AG08396 (cell line): ENCODE measurements at regions not wholly inside any gene's neighbourhood (a gene's known extent, or its start where the extent isn't known, plus 50 kb on each side); places are given as distances from the start of the nearest gene placed in this dataset.
"Not testable (repeated sequence)": the region's sequence is repeated elsewhere in the genome, so short reads cannot be mapped to it uniquely, and the experiment has no call there.

Experiments used
- DNase-seq: peaks from one replicate; pipeline ENCODE4 v3.0.0; 2012; ENCODE audit warnings: low spot score, mixed read lengths

DNA sequence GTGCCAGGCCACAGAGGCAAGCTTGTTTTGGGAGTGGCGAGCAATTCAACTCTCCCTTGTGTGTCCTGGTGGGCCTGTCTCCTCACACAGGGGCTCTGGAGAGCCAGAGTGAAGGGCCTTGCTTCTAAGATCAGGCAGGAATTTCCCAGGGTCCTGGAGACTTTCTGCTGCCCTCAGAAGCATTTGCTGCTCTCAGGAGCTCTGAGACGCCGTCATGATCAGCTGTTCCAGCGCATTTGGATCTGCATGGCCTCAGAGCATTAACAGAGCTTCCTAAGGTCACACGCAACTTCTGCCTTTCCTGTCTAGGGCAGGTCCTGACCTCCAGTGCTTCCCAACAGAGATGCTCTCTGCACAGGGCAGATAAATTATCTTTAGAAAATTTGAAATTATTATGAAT, 52.2 kb upstream of the C10orf90 start:
- no peak for DNase-seq

DNA sequence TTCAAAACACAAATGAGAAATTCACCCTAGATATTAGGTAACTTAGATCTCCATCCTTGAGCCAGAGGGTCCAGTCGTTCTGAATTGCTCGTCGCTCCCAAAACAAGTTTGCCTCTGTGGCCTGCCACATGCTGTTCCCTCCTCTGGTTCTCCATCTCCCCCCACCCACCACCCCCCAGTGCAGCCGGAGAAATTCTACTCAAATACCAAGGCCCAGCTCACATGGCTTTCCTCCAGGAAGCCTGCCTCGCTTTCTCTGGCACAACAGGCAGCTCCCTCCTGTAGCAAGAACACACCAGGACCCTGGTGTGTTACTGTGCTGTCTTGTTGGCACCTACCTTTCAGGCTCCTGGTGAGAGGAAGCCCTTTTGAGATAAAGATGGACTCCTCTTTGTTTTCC, 52.7 kb upstream of the C10orf90 start:
- no peak for DNase-seq

DNA sequence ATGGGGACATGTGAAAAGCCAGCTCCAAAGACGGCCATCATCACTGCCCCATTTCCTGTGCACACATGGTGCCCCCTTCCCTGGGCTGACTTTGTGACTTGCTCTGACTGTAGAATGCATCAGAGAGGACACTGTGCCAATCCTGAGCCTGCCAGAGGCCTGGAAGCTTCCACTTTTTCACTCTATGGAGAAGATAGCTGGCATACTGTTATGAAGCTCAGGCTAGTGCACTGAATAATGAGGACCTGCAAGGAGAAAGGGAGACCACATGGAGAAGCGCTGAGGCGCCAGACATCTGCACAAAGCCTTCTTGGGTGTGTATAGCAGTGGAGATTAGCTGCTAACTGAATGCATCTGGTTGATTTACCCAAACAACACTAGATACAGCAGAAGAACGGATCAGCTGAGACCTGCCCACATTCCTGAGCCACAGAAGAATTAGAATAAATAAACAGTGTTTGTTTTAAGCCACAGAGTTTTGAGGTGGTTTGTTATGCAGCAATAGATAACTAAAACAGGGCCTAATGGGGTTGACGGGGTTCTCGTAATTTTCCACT, 58.9 kb upstream of the C10orf90 start:
- DNase-seq, result no peak

DNA sequence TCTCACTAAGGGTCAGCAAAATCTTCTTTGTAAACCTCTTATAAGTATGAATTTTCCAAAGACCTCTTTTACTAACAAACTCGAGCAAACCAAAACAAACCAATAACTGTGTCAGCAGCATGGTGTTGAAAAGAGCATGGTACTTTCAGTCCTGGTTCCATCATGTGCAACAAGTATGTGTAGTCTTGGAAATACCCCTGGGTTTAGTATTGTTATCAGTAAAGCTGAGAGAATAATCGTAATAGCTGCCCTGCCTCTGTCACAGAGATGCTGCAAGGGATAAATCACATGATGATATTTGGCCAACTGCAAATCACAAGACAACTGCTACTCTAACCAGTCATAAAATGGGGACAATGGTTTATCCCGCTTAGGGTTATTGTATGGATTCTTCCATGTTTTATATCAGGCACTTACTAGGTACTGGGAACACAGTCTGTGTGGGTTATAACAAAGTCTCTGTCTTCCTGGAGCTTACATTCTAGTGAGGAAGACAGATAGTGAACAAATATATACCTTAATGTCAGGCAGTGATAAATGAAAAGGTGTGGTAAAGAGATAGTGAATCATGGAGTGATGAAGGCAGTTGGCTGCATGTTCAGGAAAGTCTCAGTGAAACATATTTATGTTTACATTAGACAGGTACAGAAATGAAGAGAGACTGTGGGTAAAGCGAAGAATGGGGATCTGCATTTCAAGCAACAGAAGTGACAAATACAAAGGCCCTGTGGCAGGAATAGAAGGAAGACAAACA, 60.5 kb upstream of the C10orf90 start:
- no peak for DNase-seq

DNA sequence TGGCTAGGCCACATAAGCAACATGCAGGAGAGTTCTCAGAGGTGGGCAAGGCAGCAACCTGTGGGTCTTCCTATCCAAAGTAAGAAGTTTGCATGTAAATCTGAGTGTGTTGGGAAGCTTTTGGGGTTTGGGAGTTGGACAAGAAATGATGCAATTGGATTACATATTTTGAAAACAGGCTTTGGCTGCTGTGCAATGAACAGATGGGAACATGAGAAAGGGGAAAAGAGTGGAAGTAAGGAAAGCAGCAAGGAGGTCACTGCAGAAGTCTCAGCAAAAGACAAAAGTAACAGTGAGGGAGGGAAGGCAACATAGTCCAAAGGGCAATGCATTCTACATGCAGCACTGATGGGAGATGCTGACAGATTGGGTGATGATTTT, 61.1 kb upstream of the C10orf90 start:
- DNase-seq, result no peak

DNA sequence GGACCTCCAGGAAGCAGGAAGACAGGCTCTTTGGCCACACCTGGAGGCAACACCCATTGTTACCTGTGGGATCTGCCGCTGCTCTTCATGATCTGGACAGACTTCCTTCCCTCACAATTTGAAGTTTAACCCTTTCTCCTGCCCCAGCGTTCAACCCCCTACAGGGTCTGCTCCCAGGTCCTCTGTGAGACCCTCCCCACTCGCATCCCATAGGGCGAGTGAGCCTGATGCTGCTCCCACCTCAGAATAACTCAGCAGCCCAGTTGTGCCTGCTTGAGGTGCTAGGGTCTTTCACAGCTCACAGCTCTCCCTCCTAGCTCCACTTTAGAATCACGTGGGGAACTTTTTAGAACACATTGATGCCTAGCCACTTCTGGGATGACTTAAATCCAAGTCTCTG, 61.8 kb upstream of the C10orf90 start:
- no peak for DNase-seq

DNA sequence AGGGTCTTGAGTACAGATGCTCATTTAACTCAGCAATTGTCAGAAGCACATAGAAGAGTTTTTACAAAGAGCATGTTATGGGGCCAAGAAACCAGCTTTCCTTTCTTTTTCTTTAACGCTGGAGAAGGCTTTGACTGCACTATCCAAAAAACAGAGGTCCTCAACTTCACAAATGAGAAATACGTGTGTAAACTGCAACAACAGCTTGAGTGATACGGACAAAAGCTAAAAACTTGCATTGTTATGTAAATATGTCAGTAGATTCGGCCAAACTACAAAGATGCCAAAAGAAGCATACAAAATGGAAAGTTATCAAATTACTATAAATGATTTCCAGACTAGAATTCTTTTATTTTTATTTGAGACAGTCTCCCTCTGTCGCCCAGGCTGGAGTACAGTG, 62.4 kb upstream of the C10orf90 start:
- no peak for DNase-seq

DNA sequence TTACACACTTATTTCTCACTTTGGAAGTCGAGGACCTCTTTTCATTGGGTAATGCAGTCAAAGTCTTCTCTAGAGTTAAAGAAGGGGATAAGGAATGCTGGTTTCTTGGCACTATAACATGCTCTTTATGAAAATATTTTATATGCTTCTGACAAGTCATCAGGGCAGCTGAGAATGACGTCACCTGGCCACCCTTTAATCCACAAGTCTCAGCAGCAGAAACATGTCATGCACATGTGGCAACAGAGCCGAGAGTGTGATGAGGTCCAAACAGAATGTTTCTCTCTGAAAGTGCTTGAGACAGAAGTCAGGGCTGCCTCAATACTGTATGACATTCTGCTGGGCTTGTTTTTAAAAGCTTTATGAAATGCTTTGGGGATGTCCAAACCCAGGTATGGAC, 63.5 kb upstream of the C10orf90 start:
- no peak for DNase-seq

DNA sequence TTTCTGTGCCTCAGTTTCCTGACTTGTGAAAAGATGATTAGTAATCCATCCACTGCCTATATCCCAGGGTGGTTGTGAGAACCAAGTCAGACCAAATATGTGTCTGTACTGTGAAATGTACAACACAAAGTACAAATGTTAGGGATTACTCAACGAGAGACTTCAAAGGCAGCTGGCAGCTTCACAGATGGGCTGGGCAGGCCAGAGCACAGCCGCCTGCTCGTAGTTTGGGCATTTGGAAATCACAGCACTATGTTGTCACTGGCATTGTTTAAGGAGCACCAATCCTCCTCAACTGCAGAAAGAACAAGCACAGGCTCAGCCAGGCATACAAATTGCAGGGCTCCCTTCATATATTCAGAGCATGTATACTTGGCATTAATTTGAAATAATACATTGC, 64.5 kb upstream of the C10orf90 start:
- DNase-seq, result no peak

DNA sequence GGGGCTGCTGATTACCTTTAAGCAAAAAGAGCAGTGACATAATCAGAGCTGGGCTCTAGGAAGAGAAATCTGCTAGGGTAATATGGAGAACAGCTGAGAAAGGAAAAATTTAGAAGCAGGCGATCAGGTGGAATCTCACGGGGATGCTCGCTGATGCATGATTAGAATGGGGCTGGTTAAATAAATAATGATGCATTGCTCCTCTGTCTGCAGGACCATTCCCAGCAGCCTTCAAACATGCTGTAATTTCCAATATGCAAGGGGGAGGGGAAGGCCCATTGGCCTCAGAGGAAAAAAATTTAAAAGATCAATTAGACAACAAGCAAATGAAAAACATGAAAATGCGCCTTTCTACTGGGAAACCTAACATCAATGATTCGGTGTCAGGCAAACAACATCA, 65.6 kb upstream of the C10orf90 start:
- DNase-seq, result no peak

DNA sequence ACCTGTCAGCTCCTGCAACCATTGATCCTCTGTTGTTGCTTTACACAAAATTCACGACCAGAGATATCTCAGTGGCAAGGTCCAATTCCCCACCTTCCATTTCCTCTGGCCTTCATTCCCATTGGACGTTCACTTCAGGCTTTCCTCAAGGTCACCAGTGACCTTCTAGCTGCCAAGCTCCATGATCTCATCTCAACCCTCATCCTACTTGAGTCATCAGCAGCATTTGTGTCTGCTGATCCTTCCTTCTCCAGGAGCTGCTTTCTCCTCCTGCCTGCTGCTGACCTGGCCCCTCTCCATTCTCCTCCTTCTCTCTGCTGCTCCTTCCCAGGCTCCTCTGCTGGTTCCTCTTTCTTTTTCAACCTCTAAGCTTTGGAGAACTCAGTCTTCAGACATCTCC, 66.2 kb upstream of the C10orf90 start:
- no peak for DNase-seq

DNA sequence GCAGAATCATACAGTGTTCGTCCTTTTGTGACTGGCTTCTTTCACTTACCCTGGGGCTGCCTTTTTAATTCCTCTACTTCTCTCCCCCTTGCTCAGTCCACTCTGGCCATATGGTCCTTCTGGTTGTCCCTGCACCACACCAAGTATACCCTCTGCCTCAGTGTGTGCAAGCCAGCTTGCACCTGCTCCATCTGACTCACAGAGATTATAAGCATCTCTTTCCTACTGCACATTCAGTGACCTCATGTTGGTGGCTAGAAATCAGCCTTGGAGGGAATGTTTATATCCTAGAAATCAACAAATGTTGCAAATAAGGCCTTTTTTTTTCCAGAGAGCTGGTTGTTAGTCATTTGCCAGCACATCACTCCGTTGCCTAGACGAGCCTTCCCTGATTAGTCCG, 67.5 kb upstream of the C10orf90 start:
- no peak for DNase-seq

DNA sequence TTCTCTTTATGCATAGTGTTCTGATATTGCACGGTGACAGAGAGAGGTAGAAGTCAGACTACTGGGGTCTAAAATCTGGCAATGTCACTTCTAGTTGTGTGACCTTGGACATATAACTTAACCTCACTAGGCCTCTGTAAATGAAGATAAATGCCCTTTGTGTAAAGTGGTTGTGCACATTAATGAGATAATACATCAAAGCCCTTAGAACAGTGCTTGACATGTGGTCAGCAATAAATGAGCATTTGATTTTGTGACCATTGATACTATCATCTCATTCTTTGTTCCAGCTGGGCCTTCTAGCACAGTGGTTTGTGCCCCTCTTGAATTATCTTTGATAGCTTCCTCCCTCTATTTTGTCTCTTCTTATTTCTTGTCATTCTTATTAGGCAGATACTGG, 74.1 kb upstream of the C10orf90 start:
- DNase-seq, result no peak

DNA sequence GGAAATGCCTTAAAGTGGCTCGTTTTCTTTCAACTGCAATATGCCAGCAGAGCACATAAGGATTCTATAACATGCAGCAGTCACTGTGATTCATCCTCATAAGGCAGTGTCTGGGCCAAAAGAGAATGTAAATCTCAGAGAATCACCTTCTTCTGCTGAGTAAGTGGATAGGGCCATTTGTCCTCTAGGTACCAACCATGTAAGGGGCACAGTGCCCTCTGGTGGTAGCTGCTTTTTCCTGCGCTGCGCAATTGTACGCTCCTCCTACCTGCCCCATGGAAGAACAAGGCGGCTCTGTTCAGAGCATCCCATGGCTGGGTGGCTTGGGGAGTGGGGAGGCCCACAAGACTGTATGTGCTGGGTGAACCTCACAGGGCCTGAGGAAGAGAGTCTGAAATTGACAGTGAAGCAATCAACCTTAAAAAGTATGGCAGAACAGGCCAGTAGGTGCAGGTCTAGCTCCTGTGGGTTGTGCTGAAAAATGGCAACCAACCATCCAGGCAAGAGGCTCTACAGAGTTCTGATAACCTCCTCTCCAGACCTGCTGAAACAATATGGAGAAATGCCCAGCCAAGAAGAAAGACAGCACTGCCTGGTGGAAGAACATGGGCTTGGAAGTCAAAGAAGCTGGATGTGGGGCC, 78.6 kb upstream of the C10orf90 start:
- peak; percentile 62 for DNase-seq

DNA sequence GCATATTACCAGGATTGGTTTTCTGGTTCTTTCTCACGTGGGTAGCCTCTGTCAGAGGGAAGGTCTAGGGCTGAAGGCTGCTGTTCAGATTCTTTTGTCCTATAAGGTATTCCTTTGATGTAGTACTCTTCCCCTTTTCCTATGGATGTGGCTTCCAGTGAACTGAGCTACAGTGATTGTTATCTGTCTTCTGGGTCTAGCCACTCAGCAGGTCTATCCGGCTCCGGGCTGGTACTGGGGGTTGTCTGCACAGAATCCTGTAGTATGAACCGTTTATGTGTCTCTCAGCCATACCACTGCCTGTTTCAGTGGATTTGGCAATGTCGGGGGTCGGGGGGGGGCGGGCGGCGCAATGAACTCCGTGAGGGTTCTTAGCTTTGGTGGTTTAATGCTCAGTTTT, 84.5 kb upstream of the C10orf90 start:
- no peak for DNase-seq

DNA sequence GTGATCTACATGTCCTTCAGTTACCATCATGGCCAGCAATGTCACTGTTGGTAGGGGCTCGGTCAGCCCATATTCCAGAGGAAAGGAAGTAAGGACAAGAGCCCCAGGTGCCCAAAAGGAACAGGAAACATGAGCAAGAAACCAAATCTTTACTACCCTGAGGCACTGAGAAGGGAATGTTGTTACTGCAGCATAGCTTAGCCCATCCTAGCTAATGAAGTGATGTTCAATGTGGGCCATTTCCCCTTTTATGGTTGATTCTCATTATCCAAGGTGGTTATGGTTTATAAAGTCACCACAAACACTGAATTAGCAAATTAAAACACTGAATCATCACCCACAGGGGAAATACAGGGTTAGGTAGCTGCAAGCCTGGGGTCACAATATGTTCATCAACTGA, 88.4 kb upstream of the C10orf90 start:
- no peak for DNase-seq

DNA sequence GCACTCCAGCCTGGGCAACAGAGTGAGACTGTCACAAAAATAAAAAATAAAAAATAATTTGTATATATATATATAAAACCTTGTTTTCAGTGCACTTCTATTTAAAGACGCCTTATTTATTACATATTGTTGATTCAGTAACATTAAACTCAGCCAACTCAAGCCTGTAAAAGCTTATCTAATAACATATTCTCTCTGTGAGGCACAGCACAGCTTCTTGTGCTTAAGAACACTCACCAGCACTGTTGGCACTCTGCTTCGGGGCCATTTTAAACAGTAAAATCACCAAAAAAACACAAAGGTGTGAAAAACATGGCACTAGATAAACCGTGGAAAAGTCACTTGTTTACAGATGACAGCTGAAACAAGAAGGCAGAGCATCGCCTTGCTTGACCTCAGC, 89.0 kb upstream of the C10orf90 start:
- DNase-seq, result no peak

DNA sequence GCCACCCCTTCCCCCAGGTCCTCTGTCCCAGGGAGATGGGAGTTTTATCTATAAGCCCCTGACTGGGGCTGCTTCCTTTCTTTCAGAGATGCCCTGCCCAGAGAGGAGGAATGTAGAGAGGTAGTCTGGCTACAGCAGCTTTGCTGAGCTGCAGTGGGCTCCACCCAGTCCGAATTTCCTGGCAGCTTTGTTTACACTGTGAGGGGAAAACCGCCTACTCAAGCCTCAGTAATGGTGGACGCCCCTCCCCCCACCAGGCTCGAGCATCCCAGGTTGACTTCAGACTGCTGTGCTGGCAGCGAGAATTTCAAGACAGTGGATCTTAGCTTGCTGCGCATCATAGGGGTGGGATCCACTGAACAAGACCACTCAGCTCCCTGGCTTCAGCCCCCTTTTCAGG, 96.2 kb upstream of the C10orf90 start:
- DNase-seq, result not testable (repeated sequence)

DNA sequence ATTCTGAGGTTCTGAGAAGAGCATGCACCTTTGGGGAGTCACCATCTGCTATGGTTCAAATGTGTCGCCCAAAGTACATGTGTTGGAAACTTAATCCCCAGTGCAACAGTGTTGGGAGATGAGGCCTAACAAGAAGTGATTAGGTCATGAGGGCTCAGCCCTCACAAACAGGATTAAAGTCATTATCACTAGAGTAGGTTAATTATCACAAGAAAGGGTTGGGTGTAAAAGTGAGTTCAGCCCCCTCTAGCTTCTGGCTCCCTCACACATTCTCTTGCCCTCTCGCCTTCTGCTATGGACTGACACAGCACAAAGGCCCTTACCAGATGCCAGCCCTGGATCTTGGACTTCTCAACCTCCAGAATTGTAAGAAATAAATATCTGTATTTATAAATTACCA, 100.3 kb upstream of the C10orf90 start:
- DNase-seq, result no peak

DNA sequence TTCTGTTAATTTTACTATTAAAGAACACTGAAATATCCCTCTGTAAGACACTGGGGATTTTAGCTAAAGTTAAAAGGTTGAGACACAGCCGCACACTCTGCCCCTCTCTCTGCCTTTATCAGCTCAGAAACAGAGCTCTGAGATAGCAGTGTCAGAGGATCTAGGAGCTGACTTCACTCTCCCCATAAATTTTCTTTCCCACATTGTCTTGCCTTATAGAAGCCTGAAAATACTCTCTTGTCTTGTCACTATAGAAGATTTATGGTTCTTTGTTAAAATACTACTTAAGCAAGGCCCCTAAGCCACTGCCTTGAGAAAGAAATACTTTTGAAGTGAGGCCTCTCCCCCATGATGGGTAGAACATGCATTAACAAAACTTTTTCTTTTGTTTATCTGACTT, 105.7 kb upstream of the C10orf90 start:
- no peak for DNase-seq

DNA sequence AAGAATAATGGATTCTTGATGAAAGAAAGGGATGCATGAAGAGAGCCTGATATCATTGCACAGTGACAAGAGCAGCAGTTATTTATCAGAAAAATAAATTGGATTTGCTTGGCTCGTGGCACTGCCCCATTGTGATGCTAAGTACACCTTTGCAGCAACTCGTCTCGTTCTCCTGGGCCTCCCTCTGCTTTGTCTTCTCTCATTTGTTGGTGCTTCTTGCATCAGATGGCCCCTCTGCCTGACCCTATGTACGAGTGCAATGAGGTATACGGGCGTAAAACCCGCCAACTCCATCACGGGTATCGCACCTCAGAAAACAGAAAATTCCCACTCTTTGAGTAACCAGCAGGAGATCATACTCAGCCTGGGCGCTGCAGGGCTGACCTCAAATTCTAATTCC, 107.2 kb upstream of the C10orf90 start:
- DNase-seq, result no peak

DNA sequence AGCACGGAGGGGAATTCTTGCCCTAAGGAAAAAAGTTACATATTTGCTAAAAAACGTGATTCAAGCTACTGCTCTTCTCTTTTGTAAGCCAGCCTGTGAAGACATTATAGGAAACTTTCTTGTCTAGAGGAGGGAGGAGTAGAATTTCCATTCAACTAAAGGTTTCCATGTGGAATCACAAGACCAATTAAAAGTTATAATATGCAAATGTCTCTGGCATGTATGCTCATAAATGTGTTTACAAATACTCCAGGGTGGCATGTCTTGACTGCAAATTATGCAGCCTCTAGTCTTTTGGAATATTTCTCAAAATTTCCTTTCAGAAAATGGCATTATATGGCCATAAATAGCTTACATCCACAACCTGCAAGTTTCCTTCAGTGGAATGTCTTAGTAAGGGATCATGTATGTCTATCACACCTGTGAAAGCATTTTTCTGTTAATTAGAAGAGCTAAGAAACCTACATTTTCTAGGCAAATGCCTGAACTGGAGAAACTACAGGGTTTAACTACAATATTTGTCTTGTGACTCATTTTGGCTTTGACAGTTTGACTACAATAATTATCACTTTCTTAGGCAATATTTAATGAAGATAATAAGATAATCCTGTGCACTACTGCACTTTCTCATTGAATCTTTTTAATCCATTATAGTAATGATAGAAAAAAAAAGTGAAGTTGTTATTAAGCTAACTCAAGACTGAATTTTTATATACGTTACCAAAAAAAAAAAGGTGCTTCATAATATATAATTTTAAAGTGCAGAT, 111.1 kb upstream of the C10orf90 start:
- DNase-seq, result no peak
